ENCODE measurements at regions not wholly inside any gene's neighbourhood (a gene's known extent, or its start where the extent isn't known, plus 50 kb on each side); places are given as distances from the start of the nearest gene placed in this dataset.

DNA sequence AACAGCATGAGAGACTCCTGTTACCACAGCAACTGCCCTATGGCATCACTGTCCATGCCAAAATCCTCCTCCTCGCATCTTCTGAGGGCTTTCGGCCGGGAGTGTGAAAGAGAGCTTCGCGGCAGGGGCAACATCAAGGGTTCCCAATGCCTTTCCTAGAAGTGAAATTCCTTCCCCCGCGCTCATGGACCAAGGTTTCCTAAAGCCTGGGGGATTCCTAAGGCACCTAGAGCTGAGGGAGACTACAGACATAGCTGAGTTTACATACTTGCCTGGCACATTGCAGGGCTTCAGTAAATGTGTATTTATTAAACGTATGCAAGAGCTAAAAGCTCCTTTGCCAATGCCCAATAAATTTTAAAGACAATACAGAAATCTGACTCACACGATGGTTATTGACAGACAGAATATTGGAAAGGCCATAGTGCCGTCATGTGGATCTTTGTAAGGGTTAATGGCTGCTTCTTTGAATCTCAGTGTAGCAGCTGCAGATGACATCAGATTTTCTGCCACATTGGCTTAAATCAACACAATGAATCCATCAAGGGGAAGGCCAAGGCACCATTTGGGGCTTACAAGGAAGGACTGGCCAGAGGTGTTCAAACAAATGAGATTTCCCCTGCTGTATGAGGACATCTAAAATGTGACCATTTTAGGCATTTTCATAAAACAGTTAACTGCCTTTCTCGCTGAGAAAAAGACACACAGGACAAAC lies 281.2 kb upstream of the JARID2 start:
- no peaks in the 10 kb centered on the region for H3K9me3 ChIP-seq (ENCODE audit: low read depth)
- H3K9ac ChIP-seq, result no peak overlapping the region
- H3F3A ChIP-seq (ENCODE audit: insufficient read depth), result peaks cover 14% of the 10 kb centered on the region
- H3K4me2 ChIP-seq (ENCODE audit: unreplicated experiment), result no peak overlapping the region
- H3K36me3 ChIP-seq (ENCODE audit: low read depth), result no peaks in the 10 kb centered on the region
- H3K27me3 ChIP-seq (replicated peaks; ENCODE audit: insufficient read depth), result no peaks in the 10 kb centered on the region
- H3K9me2 ChIP-seq (ENCODE audit: insufficient read depth), result no peaks in the 10 kb centered on the region
- in situ Hi-C loops (cut with MboI), result no loop called here
- no peak overlapping the region for H3K27ac ChIP-seq
- no peak for TF ChIP-seq EZH2phosphoT487 (IDR thresholded peaks at IDR 0.05; ENCODE audit: insufficient read depth, low read depth)
- TF ChIP-seq EZH2 (IDR thresholded peaks at IDR 0.05; ENCODE audit: insufficient read depth, poor library complexity, severe bottlenecking), result no peak
- H3K4me3 ChIP-seq, result no peak overlapping the region
- peak; percentile 2 for DNase-seq
- peaks cover 18% of the 10 kb centered on the region for H3K4me1 ChIP-seq (ENCODE audit: insufficient read depth)
- no peaks in the 10 kb centered on the region for H3K79me2 ChIP-seq (ENCODE audit: insufficient read depth)
- no peak overlapping the region for H2AFZ ChIP-seq
- H4K20me1 ChIP-seq (ENCODE audit: insufficient read depth), result no peaks in the 10 kb centered on the region
- WGBS, 2 experiments (ENCODE audit: low coverage in 1 of 2, low lambda C conversion rate in 2 of 2, missing lambda C conversion rate in 2 of 2), result 79 to 80% methylated on average over 11 of the region's 11 CpGs

DNA sequence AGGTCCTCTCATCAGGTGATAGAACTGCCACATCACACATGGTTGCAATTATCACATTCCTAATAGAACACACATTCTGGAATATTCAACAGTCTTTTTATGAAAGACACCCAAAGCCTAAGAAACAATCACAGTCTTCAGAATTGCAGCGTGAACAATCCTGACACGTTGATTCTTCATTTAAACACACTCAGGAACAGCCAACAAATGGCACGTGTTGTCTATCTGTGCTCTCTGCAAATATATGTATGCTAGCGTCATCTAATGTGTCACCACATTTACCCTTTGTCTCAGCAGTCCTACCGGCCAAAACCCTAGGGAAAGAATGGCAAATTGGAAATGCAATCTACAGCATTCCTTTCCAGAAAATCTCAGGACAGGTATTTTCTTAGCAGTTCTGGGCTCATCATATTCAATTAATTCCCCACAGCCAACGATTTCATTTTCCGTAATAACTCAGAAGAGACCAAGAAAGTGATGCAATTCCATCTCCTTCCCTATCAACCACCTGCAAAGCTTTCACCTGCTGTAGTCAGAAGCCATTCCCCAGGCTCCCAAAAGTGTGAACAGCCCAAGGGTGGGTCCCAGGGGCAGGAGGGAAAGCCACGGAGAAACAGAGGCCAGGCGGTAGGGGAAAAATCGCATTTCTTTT lies 280.3 kb upstream of the JARID2 start:
- no peaks in the 10 kb centered on the region for H3K9me3 ChIP-seq (ENCODE audit: low read depth)
- H4K20me1 ChIP-seq (ENCODE audit: insufficient read depth), result no peaks in the 10 kb centered on the region
- in situ Hi-C loops (cut with MboI), result no loop called here
- no peak overlapping the region for H3K4me2 ChIP-seq (ENCODE audit: unreplicated experiment)
- no peaks in the 10 kb centered on the region for H3K79me2 ChIP-seq (ENCODE audit: insufficient read depth)
- no peak overlapping the region for H3K4me3 ChIP-seq
- H3K4me1 ChIP-seq (ENCODE audit: insufficient read depth), result peaks cover 18% of the 10 kb centered on the region
- H3K36me3 ChIP-seq (ENCODE audit: low read depth), result no peaks in the 10 kb centered on the region
- no peak overlapping the region for H2AFZ ChIP-seq
- H3K27ac ChIP-seq, result no peak overlapping the region
- H3F3A ChIP-seq (ENCODE audit: insufficient read depth), result peaks cover 14% of the 10 kb centered on the region
- no peaks in the 10 kb centered on the region for H3K9me2 ChIP-seq (ENCODE audit: insufficient read depth)
- H3K27me3 ChIP-seq (replicated peaks; ENCODE audit: insufficient read depth), result no peaks in the 10 kb centered on the region
- DNase-seq, result peak; percentile 64
- TF ChIP-seq EZH2phosphoT487 (IDR thresholded peaks at IDR 0.05; ENCODE audit: insufficient read depth, low read depth) (no peak), EZH2 (IDR thresholded peaks at IDR 0.05; ENCODE audit: insufficient read depth, poor library complexity, severe bottlenecking) (no peak)
- H3K9ac ChIP-seq, result no peak overlapping the region
- 48 to 51% methylated on average over 10 of the region's 10 CpGs for WGBS, 2 experiments (ENCODE audit: low coverage in 1 of 2, low lambda C conversion rate in 2 of 2, missing lambda C conversion rate in 2 of 2)

DNA sequence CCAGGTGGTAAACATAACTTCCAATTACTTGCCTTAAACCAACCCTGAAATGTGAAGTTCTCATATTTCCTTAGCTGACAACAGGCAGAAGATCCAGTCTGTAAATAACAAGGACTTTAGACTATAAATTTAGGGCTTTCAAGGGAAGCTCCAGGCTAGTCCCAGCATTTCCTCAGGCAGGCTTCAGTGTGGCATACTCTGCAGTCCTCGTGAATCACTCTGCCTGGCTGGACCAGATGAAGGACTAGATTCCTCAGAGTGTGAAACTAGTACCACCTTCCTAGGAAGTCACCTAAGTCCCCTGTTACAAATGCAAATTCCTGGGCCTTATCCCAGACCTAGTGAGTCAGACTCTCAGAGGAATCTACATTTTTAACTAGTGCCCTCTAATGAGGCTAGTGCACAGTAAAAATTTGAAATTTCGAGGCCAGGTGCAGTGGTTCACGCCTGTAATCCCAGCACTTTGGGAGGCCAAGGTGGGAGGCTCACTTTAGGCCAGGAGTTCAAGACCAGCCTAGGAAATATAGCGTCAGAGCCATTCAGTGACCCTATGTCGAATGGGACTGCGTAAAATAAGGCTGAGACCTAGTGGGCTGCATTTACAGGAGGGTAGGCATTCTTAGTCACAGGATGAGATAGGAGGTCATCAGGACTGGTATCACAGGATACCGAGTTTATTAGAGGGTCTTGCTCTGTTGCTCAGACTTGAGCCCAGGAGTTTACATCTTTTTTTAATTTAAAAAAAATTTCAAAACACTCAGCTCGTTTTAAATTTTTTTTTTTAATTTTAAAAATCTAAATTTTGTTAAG lies 279.6 kb upstream of the JARID2 start:
- peak; percentile 55 for DNase-seq
- in situ Hi-C loops (cut with MboI), result no loop called here
- H3K9me3 ChIP-seq (ENCODE audit: low read depth), result no peaks in the 10 kb centered on the region

GRCh38 chr6:14966906-14967711 lies 278.8 kb upstream of the JARID2 start:
- no peak for DNase-seq
- Histone ChIP-seq H2AFZ (no peak overlapping the region), H3F3A (ENCODE audit: insufficient read depth) (peaks cover 14% of the 10 kb centered on the region), H3K4me1 (ENCODE audit: insufficient read depth) (peaks cover 18% of the 10 kb centered on the region), H3K9me3 (ENCODE audit: low read depth) (no peaks in the 10 kb centered on the region), H3K9ac (no peak overlapping the region), H3K9me2 (ENCODE audit: insufficient read depth) (no peaks in the 10 kb centered on the region), H4K20me1 (ENCODE audit: insufficient read depth) (no peaks in the 10 kb centered on the region), H3K79me2 (ENCODE audit: insufficient read depth) (no peaks in the 10 kb centered on the region), H3K4me2 (ENCODE audit: unreplicated experiment) (no peak overlapping the region), H3K27me3 (replicated peaks; ENCODE audit: insufficient read depth) (no peaks in the 10 kb centered on the region), H3K4me3 (no peak overlapping the region), H3K27ac (no peak overlapping the region), H3K36me3 (ENCODE audit: low read depth) (no peaks in the 10 kb centered on the region)
- in situ Hi-C loops (cut with MboI), result no loop called here
- 82 to 84% methylated on average over 5 of the region's 5 CpGs for WGBS, 2 experiments (ENCODE audit: low coverage in 1 of 2, low lambda C conversion rate in 2 of 2, missing lambda C conversion rate in 2 of 2)
- no peak for TF ChIP-seq EZH2phosphoT487 (IDR thresholded peaks at IDR 0.05; ENCODE audit: insufficient read depth, low read depth)
- TF ChIP-seq EZH2 (IDR thresholded peaks at IDR 0.05; ENCODE audit: insufficient read depth, poor library complexity, severe bottlenecking), result no peak

More for the DNA sequence above, 279.6 kb upstream of the JARID2 start:
- Histone ChIP-seq H3K9me2 (ENCODE audit: insufficient read depth) (no peaks in the 10 kb centered on the region), H2AFZ (no peak overlapping the region), H3K27ac (no peak overlapping the region), H3K4me1 (ENCODE audit: insufficient read depth) (peaks cover 18% of the 10 kb centered on the region), H3K4me3 (no peak overlapping the region), H3K36me3 (ENCODE audit: low read depth) (no peaks in the 10 kb centered on the region), H3K4me2 (ENCODE audit: unreplicated experiment) (no peak overlapping the region), H3K27me3 (replicated peaks; ENCODE audit: insufficient read depth) (no peaks in the 10 kb centered on the region), H3K79me2 (ENCODE audit: insufficient read depth) (no peaks in the 10 kb centered on the region), H3F3A (ENCODE audit: insufficient read depth) (peaks cover 14% of the 10 kb centered on the region), H3K9ac (no peak overlapping the region), H4K20me1 (ENCODE audit: insufficient read depth) (no peaks in the 10 kb centered on the region)
- TF ChIP-seq EZH2phosphoT487 (IDR thresholded peaks at IDR 0.05; ENCODE audit: insufficient read depth, low read depth), result no peak
- no peak for TF ChIP-seq EZH2 (IDR thresholded peaks at IDR 0.05; ENCODE audit: insufficient read depth, poor library complexity, severe bottlenecking)
- WGBS, 2 experiments (ENCODE audit: low coverage in 1 of 2, low lambda C conversion rate in 2 of 2, missing lambda C conversion rate in 2 of 2), result 76 to 79% methylated on average over 8 of the region's 8 CpGs

Measured in GM23248 (cell line).